GM21423 (cell line): ENCODE measurements at regions not wholly inside any gene's neighbourhood (a gene's known extent, or its start where the extent isn't known, plus 50 kb on each side); places are given as distances from the start of the nearest gene placed in this dataset.

Source experiments
- ATAC-seq: cut with Tn5 transposase; IDR thresholded peaks from one replicate; pipeline ENCODE4 v1.9.1; 2021; ENCODE audit warnings: mild to moderate bottlenecking, moderate library complexity; ENCODE audit not compliant: unreplicated experiment

DNA sequence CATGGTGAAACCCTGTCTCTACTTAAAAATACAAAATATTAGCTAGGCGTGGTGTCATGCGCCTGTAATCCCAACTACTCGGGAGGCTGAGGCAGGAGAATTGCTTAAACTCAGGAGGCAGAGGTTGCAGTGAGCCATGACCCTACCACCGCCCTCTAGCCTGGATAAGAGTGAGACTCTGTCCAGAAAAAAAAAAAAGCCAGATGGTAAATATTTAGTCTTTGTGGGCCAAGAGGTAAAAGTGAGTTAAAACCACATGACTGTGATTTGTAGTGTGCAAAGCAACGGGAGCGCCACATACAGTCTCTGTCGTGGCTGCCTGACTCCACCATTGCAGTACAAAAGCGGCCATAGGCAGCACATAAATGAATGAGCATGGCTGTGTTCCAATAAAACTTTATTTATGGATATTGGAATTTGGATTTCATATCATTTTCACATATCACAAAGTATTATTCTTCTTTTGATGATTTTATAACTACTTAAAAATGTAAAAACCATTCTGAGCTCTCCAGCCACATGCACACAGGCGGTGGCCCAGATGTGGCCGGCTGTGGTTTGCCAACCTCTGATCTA, 51.8 kb upstream of the CASZ1 start:
- no peak for ATAC-seq

DNA sequence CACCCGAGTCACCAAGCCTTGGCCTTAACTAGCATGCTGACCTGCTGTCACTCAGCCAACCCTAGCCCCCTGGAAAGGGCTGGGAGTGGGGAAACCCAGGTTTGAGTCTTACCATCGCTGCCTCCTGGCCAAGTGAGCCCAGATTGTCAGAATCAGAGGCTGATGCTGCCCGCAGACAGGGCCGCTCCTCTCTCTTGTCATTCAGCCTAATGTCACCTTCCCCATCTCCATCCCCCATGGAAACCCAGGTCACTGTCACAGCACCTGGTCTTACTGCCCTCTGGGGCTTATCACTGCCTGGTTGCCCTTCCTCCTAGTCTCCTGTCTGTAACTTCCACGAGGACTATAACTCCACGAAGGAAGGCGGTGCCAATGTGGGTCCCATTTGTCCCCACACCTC, 53.6 kb upstream of the CASZ1 start:
- ATAC-seq: no peak

DNA sequence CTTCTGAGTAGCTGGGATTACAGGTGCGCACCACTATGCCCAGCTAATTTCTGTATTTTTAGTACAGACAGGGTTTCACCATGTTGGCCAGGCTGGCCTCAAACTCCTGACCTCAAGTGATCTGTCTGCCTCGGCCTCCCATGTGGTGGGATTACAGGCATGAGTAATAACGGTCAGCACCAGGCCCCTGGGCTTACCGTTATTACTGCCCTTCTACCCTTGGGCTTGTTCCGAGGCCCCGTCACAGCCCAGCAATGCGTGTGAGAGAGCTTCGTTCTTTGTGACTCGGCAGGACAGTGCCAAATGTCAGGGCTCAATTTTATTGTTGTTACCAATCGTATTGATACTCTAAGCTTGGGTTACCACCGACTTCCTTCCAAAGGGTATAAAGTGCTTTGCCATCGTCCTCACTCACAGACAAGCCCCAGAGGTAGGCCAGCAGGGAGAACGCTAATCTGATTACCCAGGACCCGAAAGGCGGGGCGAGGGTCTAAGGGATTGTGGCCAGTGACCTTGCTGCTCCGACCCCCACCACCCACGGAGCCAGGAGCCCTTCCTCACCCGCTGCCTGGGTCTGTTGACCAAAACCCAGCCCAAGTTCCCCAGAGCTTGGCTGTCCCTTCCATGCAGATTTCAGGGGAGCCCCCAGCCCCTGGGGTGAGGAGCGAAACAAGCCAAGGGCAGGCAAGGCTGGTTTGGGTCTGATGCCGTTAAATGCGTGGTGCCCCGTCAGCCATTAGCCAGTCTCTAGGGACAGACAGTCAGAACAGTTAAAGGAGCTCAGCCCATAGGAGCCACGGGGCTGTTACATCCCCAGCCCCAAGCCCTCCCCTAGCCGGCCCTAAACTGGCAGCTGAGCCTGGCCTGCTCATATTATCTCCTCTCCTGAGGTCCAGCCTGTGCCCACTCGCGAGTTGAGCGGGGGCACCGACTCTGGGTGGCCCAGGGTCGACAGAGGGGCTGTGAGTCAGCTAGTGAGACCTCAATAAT, 54.9 kb upstream of the CASZ1 start:
- ATAC-seq: no peak

DNA sequence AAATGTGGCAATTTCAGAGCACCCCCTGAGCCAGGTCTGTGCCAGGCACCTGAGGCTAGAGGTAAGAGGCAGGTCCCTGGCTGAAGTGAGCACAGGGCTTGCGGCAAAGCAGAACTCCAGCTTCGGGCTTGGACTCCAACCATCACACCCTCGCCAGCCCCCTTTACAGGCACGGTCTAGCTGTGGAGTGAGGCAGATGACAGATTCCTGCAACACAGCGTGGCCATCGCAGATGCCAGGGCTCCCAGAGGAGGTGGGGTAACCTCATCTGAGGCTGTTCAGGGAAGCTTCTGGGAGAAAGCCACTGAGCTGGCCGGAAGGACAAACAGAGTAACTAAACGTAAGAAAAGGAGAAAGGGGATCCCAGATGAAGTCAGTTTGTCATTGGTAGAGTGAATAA, 55.6 kb upstream of the CASZ1 start:
- ATAC-seq: no peak

DNA sequence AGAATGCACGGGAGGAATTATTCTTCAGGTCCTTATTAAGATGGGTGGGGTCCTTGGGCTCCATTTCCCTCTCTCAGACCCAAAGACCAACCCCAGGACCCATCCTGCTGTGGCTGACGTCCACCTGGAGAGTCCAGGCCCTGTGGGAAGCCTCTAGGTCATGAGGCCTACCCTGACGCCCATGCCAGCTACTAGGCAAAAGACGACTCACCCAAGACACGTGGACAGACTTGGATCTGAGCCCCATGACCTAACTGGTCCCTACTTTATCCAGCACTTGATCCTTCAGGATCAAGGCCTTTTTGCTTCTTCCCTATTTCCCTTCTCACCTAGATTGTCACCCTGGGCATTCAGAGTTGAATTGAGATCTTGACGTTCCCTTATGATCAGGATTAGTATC, 56.0 kb upstream of the CASZ1 start:
- ATAC-seq: no peak

DNA sequence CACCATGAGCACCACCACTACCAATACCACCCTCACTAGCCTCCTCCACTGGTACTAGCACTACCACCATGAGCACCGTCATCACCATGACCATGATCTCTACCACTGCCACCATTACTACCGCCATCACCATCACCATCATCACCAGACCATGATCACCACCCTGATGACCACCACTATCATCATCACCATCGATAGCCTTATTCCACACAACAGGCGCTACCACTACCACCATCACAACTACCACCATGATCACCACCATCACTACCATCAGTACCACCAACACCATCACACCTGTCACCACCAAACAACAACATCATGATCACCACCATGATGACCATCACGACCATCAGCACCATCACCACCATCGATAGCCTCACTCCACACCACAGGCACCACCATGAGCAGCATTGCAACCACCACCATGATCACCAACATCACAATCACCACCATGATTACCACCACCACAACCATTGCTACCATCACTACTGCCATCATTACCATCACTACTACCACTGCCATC, 56.6 kb upstream of the CASZ1 start:
- no peak for ATAC-seq

DNA sequence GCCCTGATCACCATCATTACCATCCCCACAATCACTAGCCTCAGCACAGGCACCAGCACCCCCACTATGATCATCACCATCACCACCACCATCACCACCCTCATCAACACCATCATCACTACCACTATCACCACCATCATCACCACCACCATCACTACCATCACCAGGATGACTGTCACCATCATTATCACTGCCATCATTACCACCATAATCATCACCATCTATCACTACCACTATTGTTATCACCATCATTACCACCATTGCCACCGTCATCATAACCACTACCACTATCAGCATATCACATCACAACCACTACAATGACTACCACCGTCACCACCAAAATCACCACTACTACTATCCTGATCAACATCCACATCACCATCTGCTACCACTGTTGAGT, 57.3 kb upstream of the CASZ1 start:
- no peak for ATAC-seq

DNA sequence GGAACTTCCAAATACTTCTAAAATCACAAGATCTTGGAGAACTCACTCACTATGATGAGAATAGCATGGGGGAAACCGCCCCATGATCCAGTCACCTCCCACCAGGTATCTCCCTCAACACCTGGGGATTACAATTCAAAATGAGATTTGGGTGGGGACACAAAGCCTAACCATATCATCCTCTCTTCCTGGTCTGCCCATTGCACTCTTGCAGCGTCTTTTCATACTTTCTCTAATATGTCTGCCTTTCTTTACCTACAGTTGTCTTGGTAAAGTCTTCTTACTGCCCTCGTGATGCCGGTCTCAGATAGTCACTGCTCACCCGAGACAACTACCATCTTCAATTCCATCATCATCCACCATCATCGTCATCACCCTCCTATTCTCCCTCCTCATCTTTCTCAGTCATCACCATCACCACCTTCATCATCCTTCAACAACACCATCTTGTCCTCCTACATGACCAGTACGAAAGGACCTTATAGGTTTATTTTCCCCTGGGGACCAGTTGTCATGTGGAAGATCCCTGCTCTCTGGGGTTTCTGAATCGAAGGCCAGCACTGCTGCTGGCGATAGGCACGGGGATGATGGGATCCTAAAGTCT, 58.5 kb upstream of the CASZ1 start:
- ATAC-seq: no peak

DNA sequence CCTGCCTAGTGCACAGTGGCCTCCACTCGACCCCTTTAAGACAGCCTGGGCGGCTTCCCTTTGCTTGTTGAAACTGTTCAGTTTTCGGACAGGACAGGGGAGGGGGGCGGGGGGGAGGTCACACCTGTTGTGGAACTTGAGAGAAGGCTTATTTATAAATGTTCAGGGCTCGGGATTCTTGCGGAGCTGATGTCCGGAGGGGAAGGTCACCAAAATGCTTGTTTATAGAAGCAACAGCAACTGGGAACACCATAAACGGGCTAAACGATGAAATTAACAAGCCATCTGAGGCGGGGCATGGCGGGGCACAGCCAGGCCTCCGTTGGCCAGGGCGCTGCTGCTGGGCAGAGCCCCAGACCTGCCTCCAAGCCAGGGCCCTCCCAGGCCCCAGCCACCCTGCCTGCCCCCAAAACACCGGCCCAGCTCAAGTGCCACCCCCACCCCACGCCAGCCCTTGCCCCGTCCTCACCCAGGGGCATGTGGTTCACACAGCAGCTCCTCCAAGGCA, 59.8 kb upstream of the CASZ1 start:
- no peak for ATAC-seq

DNA sequence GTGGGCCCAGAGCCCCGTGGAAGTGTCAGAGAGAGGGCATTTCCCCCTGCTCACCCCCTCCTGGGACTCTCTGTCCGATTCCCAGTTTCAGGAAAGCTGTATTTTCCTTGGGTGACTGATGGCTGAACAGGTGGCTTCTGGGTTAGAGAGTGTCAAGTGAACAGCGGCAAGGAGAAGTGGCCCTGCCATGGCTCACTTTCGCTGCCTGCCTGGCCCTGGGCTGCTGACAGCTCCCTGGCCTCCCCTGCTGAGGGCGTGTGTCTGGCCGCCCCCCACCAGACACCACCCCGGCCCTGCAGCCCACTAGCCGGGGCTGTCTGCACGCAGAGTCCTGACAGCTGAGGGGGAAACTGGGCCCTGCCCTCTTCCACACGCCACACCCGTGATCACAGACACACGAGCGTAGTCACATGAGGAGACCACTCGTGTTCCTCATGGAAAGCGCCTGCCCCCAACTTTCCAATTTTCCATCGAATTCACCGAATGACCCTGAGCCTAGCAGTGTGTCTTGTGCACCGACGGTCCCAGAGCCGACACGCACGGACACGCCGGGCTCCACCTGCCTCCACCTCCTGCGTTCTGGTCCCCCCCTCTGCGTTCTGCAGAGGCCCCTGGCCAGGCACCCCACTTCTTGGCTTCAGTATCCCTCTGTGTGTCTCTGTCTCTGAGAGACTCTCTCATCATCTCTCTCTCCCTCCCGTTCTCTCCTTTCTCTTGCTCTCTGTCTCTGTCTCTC, 60.6 kb upstream of the CASZ1 start:
- no peak for ATAC-seq

DNA sequence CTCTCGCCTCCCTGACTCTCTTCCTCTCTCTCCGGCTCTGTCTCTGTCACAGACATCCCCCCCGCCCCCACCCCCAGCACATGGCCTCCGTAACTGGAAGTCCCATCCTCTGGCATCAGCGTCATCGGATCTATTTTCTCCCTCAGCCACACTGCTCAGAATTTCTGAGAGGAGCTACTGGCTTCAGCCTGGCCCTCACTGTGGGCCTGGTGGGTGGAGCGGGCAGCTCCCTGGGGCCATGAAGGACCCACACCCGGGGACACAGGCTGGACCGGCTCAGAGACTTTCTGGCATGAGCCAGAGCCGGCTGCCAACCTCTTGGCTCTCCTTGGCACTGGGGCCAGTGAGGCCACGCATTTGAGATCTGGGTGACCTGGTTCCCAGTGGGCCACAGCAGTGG, 61.2 kb upstream of the CASZ1 start:
- ATAC-seq: no peak

DNA sequence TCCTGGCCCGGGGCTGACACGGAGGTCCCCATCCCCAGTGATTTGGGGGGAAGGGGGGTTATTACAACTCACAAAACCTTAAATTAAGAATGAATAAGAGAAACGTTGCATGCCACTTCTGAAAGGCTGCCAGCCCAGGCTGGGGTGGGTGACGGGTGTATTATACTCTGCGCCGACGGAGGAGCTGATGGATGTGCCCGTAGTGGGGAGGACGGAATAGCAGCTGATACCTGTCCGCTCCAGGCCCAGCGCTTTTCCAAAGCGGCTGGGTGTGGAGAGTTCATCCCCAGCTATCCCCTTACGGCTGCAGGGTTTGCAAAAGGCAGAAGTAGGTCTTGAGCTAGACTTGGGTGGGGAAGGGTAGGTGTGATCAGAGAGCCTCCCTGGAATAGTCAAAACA, 63.8 kb upstream of the CASZ1 start:
- ATAC-seq: no peak

DNA sequence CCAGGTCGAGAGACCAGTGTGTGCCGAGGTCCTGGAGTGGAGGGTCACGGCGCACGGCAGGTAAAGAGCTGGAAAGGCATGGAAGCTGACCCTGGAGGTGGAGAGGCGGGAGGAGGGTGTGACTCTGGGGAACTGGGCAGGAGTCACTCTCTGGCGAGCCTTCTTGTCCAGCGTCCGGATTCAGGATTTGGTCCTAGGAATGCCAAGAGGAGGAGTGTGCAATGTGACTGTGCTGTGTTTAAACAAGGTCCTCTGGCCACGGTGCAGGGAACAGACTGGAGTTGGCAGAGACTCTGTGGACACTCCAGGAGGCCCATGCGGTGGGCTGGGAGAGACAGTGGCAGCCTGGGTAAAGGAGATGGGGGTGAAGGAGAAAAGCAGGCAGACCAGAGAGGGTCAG, 64.2 kb upstream of the CASZ1 start:
- no peak for ATAC-seq

DNA sequence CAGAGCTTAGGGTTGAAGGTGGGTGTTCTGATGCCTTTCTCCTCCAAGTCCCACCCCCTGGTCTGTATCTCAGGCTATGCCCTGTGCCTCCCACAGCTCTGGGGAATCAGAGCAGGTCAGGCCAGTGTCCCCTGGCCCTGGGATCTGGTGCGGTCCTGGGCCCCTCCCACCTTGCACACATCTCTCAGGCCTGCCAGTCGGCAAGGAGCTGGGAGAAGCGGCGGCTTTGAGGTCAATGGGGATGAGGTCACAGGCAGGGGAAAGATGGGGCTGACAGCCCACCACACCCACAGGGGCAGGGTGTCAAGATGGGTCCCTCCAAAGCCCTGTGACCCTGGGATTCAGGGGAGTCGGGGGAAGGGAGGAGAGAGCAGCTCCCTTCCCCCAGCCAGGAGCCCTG, 65.4 kb upstream of the CASZ1 start:
- no peak for ATAC-seq

DNA sequence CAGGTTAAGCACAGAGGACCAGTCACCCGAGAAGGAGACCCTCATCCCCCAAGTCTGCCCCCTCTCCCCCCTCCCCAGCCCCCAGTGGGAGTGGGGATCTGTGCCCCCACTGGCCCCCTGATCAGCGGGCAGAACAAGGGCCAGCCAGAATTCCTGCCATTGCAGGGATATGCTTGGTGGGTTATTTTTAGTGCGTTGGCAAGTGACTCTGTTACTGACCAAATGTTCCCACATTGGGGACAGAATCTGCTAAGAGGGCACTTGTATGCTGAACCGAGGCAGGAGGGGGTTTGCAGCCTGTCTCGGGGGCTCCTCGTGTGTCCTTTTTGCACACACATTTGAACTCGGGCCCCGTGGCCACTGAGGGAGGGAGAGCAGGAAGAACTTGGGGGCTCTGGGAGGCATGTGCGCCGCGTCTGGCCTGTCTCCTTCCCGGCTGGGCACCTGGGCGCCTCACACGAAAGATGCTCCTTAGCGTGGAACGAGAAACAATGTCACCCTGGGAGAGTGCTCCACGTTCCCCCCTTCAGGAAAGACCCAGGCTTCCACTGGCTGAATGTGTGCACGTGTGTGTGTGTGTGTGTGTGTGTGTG, 66.4 kb upstream of the CASZ1 start:
- no peak for ATAC-seq

DNA sequence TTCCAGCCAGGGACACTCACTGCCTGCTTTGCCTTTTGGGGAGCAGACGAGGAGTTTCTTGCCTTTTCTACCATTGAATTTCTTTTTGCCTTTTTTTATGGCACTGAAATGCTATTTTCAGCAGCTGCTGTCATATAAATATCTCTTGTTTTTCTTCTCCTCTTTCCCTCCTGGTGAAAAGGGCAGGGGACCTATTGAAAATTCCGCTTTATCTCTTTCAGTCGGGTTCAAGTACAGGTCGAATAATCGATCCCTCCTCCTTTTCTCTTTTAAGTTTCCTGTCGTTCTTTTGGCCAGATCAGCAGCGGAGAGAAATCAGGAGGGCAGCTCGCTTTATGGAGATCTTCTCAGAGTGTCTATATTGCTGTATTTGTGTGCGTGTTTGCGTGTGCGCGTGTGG, 67.4 kb upstream of the CASZ1 start:
- no peak for ATAC-seq

DNA sequence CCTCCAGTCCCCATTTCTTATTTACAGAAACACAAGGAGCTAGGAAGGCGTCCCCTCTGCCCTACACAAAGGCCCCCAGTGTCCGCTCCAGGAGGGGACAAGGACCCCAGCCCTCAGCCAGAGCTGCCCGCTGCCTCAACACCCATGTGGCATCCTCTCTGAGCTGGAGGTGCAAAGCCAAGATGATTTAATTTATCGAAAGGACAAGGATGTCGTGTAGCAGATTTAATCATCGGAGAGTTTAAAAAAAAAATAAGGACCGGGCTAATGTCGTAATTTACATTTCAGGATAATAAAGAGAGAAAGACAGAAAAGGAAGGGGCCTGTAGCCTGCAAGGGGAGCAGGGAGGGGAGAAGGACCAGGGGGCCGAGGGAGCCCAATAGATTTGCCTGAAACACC, 68.3 kb upstream of the CASZ1 start:
- ATAC-seq: no peak

DNA sequence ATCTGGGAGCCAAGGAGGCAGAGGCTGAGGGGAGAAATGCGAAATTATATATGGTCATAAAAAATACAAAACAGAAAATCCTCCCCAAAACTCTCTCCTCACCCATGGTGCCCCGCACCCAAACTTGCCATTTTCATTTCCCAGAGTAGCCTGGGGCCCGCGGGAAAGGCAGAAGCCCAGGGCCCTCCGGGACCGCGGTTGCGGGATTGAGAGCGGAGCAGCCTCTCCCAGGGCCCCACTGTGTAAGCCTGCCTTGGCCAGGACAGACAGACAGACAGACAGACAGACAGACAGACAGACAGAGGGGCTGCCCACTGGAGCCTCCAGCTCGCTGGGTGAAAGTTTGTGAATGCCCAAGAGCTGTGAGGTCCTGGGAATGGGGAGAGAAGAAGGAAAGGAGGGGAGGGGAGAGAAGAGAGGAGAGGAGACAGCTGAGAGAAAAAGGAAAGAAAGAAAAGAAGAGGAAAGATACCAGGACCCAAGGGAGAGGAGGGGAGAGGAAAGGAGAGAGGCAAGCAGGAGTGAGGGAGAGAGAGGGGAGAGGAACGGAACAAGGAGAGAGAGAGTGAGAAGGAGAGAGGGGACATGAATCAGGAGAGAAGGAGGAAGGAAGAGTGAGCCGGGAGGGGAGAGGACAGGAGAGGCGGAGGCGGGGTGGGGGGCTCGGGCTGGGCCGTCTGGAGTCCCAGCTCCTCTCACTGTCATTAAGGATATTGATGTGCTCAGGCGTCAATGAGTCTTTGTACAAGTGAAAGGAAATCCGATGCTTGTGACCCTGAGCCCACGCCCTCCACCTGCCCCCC, 69.3 kb upstream of the CASZ1 start:
- ATAC-seq: no peak

DNA sequence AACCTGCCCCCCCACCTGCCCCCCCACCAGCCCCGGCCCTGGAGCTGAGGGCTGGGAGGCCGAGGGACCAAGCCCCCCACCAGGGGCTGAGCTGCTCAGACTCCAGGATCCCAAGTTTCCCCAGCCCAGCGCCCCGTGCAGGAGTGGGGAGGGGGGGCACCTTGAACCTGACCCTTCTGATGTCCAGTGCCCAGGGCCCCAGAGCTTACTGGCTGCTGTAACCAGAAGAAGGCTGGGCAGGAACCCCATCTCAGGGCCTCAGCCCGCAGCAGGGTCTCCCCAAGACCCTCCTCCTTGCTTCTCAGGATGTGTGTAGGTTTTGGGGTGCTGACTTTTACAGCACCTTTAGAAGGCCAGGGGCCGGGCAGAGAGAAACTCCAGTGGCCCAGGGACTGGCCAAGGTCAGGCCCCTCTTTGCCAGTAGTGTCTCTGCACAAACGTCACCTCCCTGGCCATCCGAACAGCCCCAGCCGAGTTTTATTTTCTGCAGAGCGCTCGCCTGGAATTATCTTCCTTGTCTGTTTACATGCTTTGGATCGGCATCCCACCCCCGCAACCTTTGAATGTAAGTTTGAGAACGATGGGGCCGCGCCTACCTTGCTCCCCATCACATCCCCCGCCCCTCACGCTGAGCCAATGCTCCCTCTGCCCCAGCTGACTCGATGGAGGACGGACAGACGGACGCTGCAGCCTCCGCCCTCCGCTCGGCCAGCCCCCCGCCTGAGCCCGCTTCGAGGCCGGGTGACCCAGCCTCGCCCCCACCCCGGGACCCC, 70.1 kb upstream of the CASZ1 start:
- ATAC-seq: no peak
